Stomach (tissue), 4 donors: ENCODE measurements at regions not wholly inside any gene's neighbourhood (a gene's known extent, or its start where the extent isn't known, plus 50 kb on each side); places are given as distances from the start of the nearest gene placed in this dataset.

Experiments
- POLR2A ChIP-seq, 4 donors: fragments of 450-650 bp; IDR thresholded peaks; one replicate each; pipeline ENCODE4 v1.6.1; 2016; ENCODE audit warnings: antibody characterized with exemption in 4 of 4, control low read depth in 2 of 4, mild to moderate bottlenecking in 1 of 4, moderate library complexity in 1 of 4
- TF ChIP-seq, protein P1 (sequence below), 7 experiments: fragments of 450-650 bp in 4 of 7; fragments of 200-600 bp in 3 of 7; sonication (generic) in 3 of 7; IDR thresholded peaks; one replicate each; pipeline ENCODE4 v1.5.1; 2016 to 2019; ENCODE audit warnings: antibody characterized with exemption in 7 of 7, control low read depth in 2 of 7, mild to moderate bottlenecking in 1 of 7

DNA sequence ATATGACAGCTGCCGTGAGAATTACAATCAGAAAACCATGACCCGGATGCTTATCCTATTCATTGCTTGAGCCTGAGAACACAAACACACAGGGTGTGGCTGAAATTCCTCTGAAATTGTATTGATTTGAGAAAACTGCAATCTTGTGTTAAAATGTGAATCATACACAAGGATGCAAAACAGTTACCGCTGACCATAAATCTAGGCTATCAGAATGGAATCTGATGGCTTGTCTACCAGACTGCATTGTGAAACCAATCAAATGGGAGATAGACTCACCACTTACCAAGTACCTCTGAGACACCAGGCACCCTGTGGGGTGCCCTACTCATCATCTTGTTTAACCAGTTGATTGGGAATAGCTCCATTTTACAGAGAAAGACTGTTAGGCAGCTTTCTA, 188.7 kb upstream of the MSX2 start:
- TF ChIP-seq, protein P1, sequence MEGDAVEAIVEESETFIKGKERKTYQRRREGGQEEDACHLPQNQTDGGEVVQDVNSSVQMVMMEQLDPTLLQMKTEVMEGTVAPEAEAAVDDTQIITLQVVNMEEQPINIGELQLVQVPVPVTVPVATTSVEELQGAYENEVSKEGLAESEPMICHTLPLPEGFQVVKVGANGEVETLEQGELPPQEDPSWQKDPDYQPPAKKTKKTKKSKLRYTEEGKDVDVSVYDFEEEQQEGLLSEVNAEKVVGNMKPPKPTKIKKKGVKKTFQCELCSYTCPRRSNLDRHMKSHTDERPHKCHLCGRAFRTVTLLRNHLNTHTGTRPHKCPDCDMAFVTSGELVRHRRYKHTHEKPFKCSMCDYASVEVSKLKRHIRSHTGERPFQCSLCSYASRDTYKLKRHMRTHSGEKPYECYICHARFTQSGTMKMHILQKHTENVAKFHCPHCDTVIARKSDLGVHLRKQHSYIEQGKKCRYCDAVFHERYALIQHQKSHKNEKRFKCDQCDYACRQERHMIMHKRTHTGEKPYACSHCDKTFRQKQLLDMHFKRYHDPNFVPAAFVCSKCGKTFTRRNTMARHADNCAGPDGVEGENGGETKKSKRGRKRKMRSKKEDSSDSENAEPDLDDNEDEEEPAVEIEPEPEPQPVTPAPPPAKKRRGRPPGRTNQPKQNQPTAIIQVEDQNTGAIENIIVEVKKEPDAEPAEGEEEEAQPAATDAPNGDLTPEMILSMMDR (IDR thresholded peaks at IDR 0.05) = no peak
- TF ChIP-seq POLR2A (IDR thresholded peaks at IDR 0.05) = no peak
